ACHN (cell line): ENCODE measurements at regions not wholly inside any gene's neighbourhood (a gene's known extent, or its start where the extent isn't known, plus 50 kb on each side); places are given as distances from the start of the nearest gene placed in this dataset.
A peak's percentile ranks its signal among the peaks of the same experiment; 100 is the strongest.
"Not testable (repeated sequence)": the region's sequence is repeated elsewhere in the genome, so short reads cannot be mapped to it uniquely, and the experiment has no call there.

ENCODE experiments used
- DNase-seq: peaks from one replicate; pipeline ENCODE4 v3.0.0-alpha.2; 2015
- in situ Hi-C: cut with HindIII; loops from 2 replicates; pipeline ENCODE4 v1.10.0; 2017; ENCODE audit warnings: low sequenced_read_pairs, low pct_ligation_motif_present, low pct_unique_long_range_greater_than_20kb

GRCh38 chrX:127782904-127783303, 269.3 kb downstream of the ACTRT1 start:
- DNase-seq = no peak
- in situ Hi-C loops = no loop called here

- peak; percentile 21 for DNase-seq
- in situ Hi-C loops = no loop called here
Measured at GRCh38 chrX:127764674-127765073, 287.5 kb downstream of the ACTRT1 start.

GRCh38 chrX:127762663-127763062, 289.5 kb downstream of the ACTRT1 start:
- in situ Hi-C loops = no loop called here
- no peak for DNase-seq

GRCh38 chrX:127732709-127733108, 319.5 kb downstream of the ACTRT1 start:
- DNase-seq = no peak
- in situ Hi-C loops = no loop called here

- DNase-seq = no peak
- in situ Hi-C loops = no loop called here
Measured at GRCh38 chrX:127726227-127726626, 326.0 kb downstream of the ACTRT1 start.

- in situ Hi-C loops = no loop called here
- no peak for DNase-seq
Measured at GRCh38 chrX:127708155-127708554, 344.0 kb downstream of the ACTRT1 start.

- DNase-seq = no peak
- in situ Hi-C loops = no loop called here
Measured at GRCh38 chrX:127702527-127702926, 349.7 kb downstream of the ACTRT1 start.

- in situ Hi-C loops, DNase-seq: not testable (repeated sequence)
Measured at GRCh38 chrX:127662942-127663341, 389.3 kb downstream of the ACTRT1 start.

GRCh38 chrX:127649011-127649410, 403.2 kb downstream of the ACTRT1 start:
- DNase-seq = no peak
- in situ Hi-C loops = no loop called here

- no peak for DNase-seq
- in situ Hi-C loops = no loop called here
Measured at GRCh38 chrX:127621780-127622179, 430.4 kb downstream of the ACTRT1 start.

- DNase-seq = no peak
- in situ Hi-C loops = no loop called here
Measured at GRCh38 chrX:127606590-127606989, 445.6 kb downstream of the ACTRT1 start.

GRCh38 chrX:127596882-127597281, 455.3 kb downstream of the ACTRT1 start:
- no peak for DNase-seq
- in situ Hi-C loops = no loop called here

GRCh38 chrX:127578395-127578794, 473.8 kb downstream of the ACTRT1 start:
- in situ Hi-C loops = no loop called here
- DNase-seq = peak; percentile 1

GRCh38 chrX:127577884-127578283, 474.3 kb downstream of the ACTRT1 start:
- peak; percentile 15 for DNase-seq
- in situ Hi-C loops = no loop called here

- in situ Hi-C loops = no loop called here
- peak; percentile 31 for DNase-seq
Measured at GRCh38 chrX:127574829-127575228, 477.4 kb downstream of the ACTRT1 start.

- in situ Hi-C loops = no loop called here
- DNase-seq = no peak
Measured at GRCh38 chrX:127572471-127572870, 479.7 kb downstream of the ACTRT1 start.

- in situ Hi-C loops = no loop called here
- no peak for DNase-seq
Measured at GRCh38 chrX:127571834-127572233, 480.4 kb downstream of the ACTRT1 start.

- no peak for DNase-seq
- in situ Hi-C loops = no loop called here
Measured at GRCh38 chrX:127570276-127570675, 481.9 kb downstream of the ACTRT1 start.

GRCh38 chrX:127568691-127569090, 483.5 kb downstream of the ACTRT1 start:
- DNase-seq = no peak
- in situ Hi-C loops = no loop called here

GRCh38 chrX:127558811-127559210, 493.4 kb downstream of the ACTRT1 start:
- in situ Hi-C loops = no loop called here
- peak; percentile 48 for DNase-seq

GRCh38 chrX:127552571-127552970, 499.6 kb downstream of the ACTRT1 start:
- in situ Hi-C loops = no loop called here
- DNase-seq = no peak
